ENCODE measurements at regions not wholly inside any gene's neighbourhood (a gene's known extent, or its start where the extent isn't known, plus 50 kb on each side); places are given as distances from the start of the nearest gene placed in this dataset.
"Not testable (repeated sequence)": the region's sequence is repeated elsewhere in the genome, so short reads cannot be mapped to it uniquely, and the experiment has no call there.

- no peak for DNase-seq
Measured at GRCh38 chrX:46298821-46299220, 246.4 kb downstream of the ZNF674 start.

GRCh38 chrX:46295963-46296362 lies 249.3 kb downstream of the ZNF674 start:
- DNase-seq: no peak

DNA sequence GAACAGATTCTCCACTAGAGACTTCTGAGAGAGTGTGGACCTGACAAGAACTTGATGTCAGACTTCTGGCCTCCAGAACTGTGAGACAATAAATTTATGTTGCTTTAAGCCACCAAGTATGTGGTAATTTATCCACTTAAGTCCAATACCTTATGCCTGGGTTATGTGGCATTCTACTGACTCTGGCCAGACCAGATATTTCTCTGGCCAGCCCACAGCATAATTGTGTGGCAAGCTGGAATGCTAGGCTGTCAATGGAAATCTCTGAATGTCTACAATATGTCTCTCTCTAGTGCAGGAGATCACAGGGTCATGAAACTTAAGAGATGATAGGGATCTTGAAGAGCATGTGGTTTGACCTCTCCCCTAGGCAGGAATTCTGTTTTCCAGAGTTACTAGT lies 251.0 kb downstream of the ZNF674 start:
- DNase-seq: no peak

DNA sequence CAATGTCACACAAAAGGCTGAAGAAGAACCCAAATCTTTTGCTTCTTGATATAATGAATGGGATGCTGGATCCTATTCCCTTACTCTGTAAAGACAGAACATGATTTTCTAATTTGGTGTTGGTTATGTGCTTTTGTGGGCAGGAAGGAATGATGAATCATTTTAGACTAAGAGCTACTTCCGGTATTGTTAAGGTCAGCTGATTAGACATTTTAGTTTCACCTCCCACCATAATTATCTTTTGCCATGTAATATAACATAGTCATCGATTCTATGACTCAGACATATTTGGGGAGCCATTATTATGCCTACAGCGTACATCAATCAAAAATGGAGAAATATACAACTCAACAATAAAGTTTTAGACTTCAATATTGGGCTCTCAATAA lies 265.3 kb downstream of the ZNF674 start:
- DNase-seq: no peak

GRCh38 chrX:46279214-46279924 lies 265.9 kb downstream of the ZNF674 start:
- DNase-seq: no peak

GRCh38 chrX:46278572-46278971 lies 266.6 kb downstream of the ZNF674 start:
- no peak for DNase-seq

- no peak for DNase-seq
Measured at GRCh38 chrX:46268412-46268811, 276.8 kb downstream of the ZNF674 start.

- DNase-seq: no peak
Measured at GRCh38 chrX:46263494-46263893, 281.7 kb downstream of the ZNF674 start.

- DNase-seq: no peak
Measured at GRCh38 chrX:46262304-46262703, 282.9 kb downstream of the ZNF674 start.

- no peak for DNase-seq
Measured at GRCh38 chrX:46260499-46260898, 284.7 kb downstream of the ZNF674 start.

- DNase-seq: no peak
Measured at GRCh38 chrX:46258356-46258755, 286.9 kb downstream of the ZNF674 start.

GRCh38 chrX:46257451-46257879 lies 287.8 kb downstream of the ZNF674 start:
- no peak for DNase-seq

DNA sequence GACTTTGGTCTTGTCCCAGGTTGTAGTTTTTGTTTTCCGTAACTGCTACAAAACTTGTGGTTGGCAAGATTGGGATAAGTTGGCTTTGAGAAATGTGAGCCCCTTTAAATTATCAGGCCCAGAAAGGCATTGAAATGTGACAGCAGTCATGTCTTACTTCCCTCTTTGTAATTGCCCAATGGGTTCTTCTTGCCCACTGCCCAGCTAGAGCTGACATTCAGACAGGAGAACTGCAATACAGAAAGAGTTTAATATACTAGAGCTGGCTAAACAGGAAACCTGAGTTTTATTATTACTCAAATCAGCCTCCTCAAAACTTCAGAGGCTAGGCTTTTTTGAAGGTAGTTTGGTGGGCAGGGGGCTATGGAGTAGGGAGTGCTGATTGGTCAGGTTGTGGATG lies 288.3 kb downstream of the ZNF674 start:
- DNase-seq: no peak

GRCh38 chrX:46255046-46255445 lies 290.2 kb downstream of the ZNF674 start:
- no peak for DNase-seq

- no peak for DNase-seq
Measured at GRCh38 chrX:46254641-46255040, 290.6 kb downstream of the ZNF674 start.

GRCh38 chrX:46251755-46252154 lies 293.5 kb downstream of the ZNF674 start:
- no peak for DNase-seq

DNA sequence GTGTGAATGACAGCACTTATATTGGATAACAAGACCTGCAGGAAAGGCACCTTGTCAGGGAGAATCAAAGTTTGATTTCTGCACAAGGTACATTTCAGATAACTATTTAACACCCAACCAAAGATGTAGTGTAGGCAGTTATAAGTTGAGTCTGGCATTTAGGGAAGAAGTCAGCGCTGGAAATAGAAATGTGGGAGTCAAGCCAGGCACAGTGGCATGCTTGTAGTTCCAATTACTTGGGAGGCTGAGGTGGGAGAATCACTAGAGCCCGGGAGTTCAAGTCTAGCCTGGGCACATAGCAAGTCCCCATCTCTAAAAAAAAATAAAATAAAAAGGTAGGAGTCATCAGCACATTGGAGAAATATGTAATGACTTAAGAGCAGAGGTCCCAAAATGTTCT lies 295.1 kb downstream of the ZNF674 start:
- DNase-seq: no peak

GRCh38 chrX:46247456-46247855 lies 297.8 kb downstream of the ZNF674 start:
- no peak for DNase-seq

- DNase-seq: no peak
Measured at GRCh38 chrX:46244451-46244850, 300.8 kb downstream of the ZNF674 start.

DNA sequence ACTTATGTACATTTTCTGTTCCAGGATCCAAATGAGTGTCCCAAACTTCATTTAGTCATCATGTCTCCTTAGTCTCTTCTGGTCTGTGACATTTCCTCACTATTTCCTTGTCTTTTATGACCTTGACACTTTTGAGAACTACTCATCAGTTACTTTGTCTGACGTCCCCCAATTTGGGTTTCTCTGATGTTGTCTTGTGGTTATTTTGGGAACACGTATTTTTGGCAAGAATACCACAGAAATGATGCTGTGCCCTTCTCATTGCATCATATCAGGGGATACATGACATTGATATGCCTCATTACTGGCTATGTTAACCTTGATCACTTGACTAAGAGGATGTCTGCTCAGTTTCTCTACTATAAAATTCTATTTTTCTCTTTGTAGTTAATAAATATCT lies 308.8 kb downstream of the ZNF674 start:
- DNase-seq: no peak

DNA sequence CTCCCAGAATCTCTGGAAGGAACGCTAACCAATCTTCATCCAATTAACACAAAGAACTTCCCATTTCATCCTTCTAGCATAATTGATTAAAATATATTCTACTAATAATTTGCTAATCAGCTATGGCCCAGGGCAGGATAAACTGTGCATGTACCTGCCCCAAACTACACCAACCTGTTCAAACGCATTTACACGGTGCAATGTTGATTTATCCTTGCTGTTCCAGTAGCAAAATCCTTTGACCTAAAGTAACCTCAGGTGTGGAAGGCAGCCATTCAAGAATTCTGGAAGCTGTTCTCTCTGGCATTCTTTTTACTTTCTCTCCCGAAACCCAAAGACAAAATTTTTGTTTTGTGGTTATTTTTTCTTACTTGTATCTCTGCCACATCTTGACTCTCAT lies 309.4 kb downstream of the ZNF674 start:
- no peak for DNase-seq

DNA sequence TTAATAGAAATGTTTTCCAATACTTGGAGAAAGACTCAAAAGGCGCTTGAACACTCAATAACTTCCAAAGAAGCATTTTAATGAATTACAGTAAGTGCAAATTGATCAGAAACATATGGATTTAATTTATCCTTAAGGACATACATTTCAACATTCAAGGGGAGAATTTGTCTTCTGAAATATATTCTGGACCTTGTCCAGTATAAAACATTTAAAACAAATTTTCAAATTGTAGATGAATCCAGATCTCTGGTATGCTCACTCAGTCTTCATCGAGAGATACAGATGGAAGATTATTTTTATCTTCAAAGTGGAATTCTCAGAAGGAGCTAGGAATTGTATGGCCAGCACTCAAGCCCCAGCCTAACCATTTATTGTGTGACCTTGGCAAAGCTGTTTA lies 310.4 kb downstream of the ZNF674 start:
- DNase-seq: no peak

GRCh38 chrX:46228389-46228788 lies 316.8 kb downstream of the ZNF674 start:
- no peak for DNase-seq

GRCh38 chrX:46226422-46226821 lies 318.8 kb downstream of the ZNF674 start:
- no peak for DNase-seq

- DNase-seq: not testable (repeated sequence)
Measured at GRCh38 chrX:46223499-46223898, 321.7 kb downstream of the ZNF674 start.

Measured in hindlimb muscle (tissue), 1 donor.